ENCODE measurements at regions not wholly inside any gene's neighbourhood (a gene's known extent, or its start where the extent isn't known, plus 50 kb on each side); places are given as distances from the start of the nearest gene placed in this dataset.

GRCh38 chr4:14865031-14865366, 137.3 kb upstream of the CPEB2 start:
- TF ChIP-seq CTCF (IDR thresholded peaks at IDR 0.05) (no peak), POLR2AphosphoS5 (IDR thresholded peaks at IDR 0.05) (no peak)
